ENCODE measurements at regions not wholly inside any gene's neighbourhood (a gene's known extent, or its start where the extent isn't known, plus 50 kb on each side); places are given as distances from the start of the nearest gene placed in this dataset.

- H3K27me3 ChIP-seq (ENCODE audit: insufficient read depth, low read length), result no peaks in the 10 kb centered on the region
- Mint-ChIP-seq H3K27me3 (ENCODE audit: low read depth, unreplicated experiment) (no peaks in the 10 kb centered on the region), H3K4me1 (ENCODE audit: low read depth, unreplicated experiment) (peaks cover 22% of the 10 kb centered on the region), H3K4me3 (ENCODE audit: unreplicated experiment) (no peak overlapping the region), H3K36me3 (ENCODE audit: low read depth, unreplicated experiment) (no peaks in the 10 kb centered on the region), H3K27ac (ENCODE audit: unreplicated experiment) (no peak overlapping the region), H3K9me3 (ENCODE audit: unreplicated experiment) (no peaks in the 10 kb centered on the region)
- H2AFZ ChIP-seq (ENCODE audit: low read depth, low read length), result no peak overlapping the region
- DNase-seq (ENCODE audit: low read depth) (no peak), FAIRE-seq (no peak)
- no peaks in the 10 kb centered on the region for H3K36me3 ChIP-seq (ENCODE audit: insufficient read depth, low read length)
- no peaks in the 10 kb centered on the region for H4K20me1 ChIP-seq (ENCODE audit: insufficient read depth, low read length)
- H3K9me3 ChIP-seq (ENCODE audit: insufficient read depth, low read depth, low read length), result no peaks in the 10 kb centered on the region
- no peak overlapping the region for H3K27ac ChIP-seq (ENCODE audit: low read depth, low read length)
- no peaks in the 10 kb centered on the region for H3K4me1 ChIP-seq (ENCODE audit: insufficient read depth, low read length)
- no peak overlapping the region for H3K4me2 ChIP-seq (ENCODE audit: low read length)
- no peaks in the 10 kb centered on the region for H3K79me2 ChIP-seq (ENCODE audit: insufficient read depth, low read length)
- TF ChIP-seq EZH2 (IDR thresholded peaks at IDR 0.05; ENCODE audit: insufficient read depth, low read length) (no peak), CTCF (IDR thresholded peaks at IDR 0.05; ENCODE audit: insufficient read depth, low read depth, low read length) (no peak)
- H3K9ac ChIP-seq (ENCODE audit: low read length), result no peak overlapping the region
- no peak overlapping the region for H3K4me3 ChIP-seq (ENCODE audit: insufficient read depth, low read depth, low read length)
These were observed 455.3 kb downstream of the KCTD8 start for GRCh38 chr4:43993196-43993902.

GRCh38 chr4:43999669-44000068, 448.9 kb downstream of the KCTD8 start:
- no peak for DNase-seq (ENCODE audit: low read depth)
- Histone ChIP-seq H3K27me3 (ENCODE audit: insufficient read depth, low read length) (no peaks in the 10 kb centered on the region), H2AFZ (ENCODE audit: low read depth, low read length) (no peak overlapping the region), H3K4me2 (ENCODE audit: low read length) (no peak overlapping the region), H3K9ac (ENCODE audit: low read length) (no peak overlapping the region), H3K79me2 (ENCODE audit: insufficient read depth, low read length) (no peaks in the 10 kb centered on the region), H3K4me1 (ENCODE audit: insufficient read depth, low read length) (no peaks in the 10 kb centered on the region), H4K20me1 (ENCODE audit: insufficient read depth, low read length) (no peaks in the 10 kb centered on the region), H3K4me3 (ENCODE audit: insufficient read depth, low read depth, low read length) (no peak overlapping the region), H3K27ac (ENCODE audit: low read depth, low read length) (no peak overlapping the region), H3K9me3 (ENCODE audit: insufficient read depth, low read depth, low read length) (no peaks in the 10 kb centered on the region), H3K36me3 (ENCODE audit: insufficient read depth, low read length) (no peaks in the 10 kb centered on the region)
- H3K27me3 Mint-ChIP-seq (ENCODE audit: low read depth, unreplicated experiment), result no peaks in the 10 kb centered on the region
- H3K9me3 Mint-ChIP-seq (ENCODE audit: unreplicated experiment), result no peaks in the 10 kb centered on the region
- H3K4me1 Mint-ChIP-seq (ENCODE audit: low read depth, unreplicated experiment), result no peaks in the 10 kb centered on the region
- H3K36me3 Mint-ChIP-seq (ENCODE audit: low read depth, unreplicated experiment), result no peaks in the 10 kb centered on the region
- no peak overlapping the region for H3K4me3 Mint-ChIP-seq (ENCODE audit: unreplicated experiment)
- H3K27ac Mint-ChIP-seq (ENCODE audit: unreplicated experiment), result no peak overlapping the region
- TF ChIP-seq CTCF (IDR thresholded peaks at IDR 0.05; ENCODE audit: insufficient read depth, low read depth, low read length) (no peak), EZH2 (IDR thresholded peaks at IDR 0.05; ENCODE audit: insufficient read depth, low read length) (no peak)
- no peak for FAIRE-seq

GRCh38 chr4:44002368-44002767, 446.2 kb downstream of the KCTD8 start:
- no peak overlapping the region for H2AFZ ChIP-seq (ENCODE audit: low read depth, low read length)
- no peak for DNase-seq (ENCODE audit: low read depth)
- H3K9ac ChIP-seq (ENCODE audit: low read length), result no peak overlapping the region
- no peak overlapping the region for H3K27ac ChIP-seq (ENCODE audit: low read depth, low read length)
- Mint-ChIP-seq H3K4me1 (ENCODE audit: low read depth, unreplicated experiment) (no peaks in the 10 kb centered on the region), H3K27ac (ENCODE audit: unreplicated experiment) (no peak overlapping the region), H3K27me3 (ENCODE audit: low read depth, unreplicated experiment) (no peaks in the 10 kb centered on the region), H3K9me3 (ENCODE audit: unreplicated experiment) (no peaks in the 10 kb centered on the region), H3K36me3 (ENCODE audit: low read depth, unreplicated experiment) (no peaks in the 10 kb centered on the region), H3K4me3 (ENCODE audit: unreplicated experiment) (no peak overlapping the region)
- no peaks in the 10 kb centered on the region for H3K27me3 ChIP-seq (ENCODE audit: insufficient read depth, low read length)
- H4K20me1 ChIP-seq (ENCODE audit: insufficient read depth, low read length), result no peaks in the 10 kb centered on the region
- no peaks in the 10 kb centered on the region for H3K9me3 ChIP-seq (ENCODE audit: insufficient read depth, low read depth, low read length)
- H3K79me2 ChIP-seq (ENCODE audit: insufficient read depth, low read length), result no peaks in the 10 kb centered on the region
- no peaks in the 10 kb centered on the region for H3K36me3 ChIP-seq (ENCODE audit: insufficient read depth, low read length)
- H3K4me3 ChIP-seq (ENCODE audit: insufficient read depth, low read depth, low read length), result no peak overlapping the region
- TF ChIP-seq EZH2 (IDR thresholded peaks at IDR 0.05; ENCODE audit: insufficient read depth, low read length), result no peak
- TF ChIP-seq CTCF (IDR thresholded peaks at IDR 0.05; ENCODE audit: insufficient read depth, low read depth, low read length), result no peak
- no peak for FAIRE-seq
- H3K4me1 ChIP-seq (ENCODE audit: insufficient read depth, low read length), result no peaks in the 10 kb centered on the region
- no peak overlapping the region for H3K4me2 ChIP-seq (ENCODE audit: low read length)
